ENCODE measurements at regions not wholly inside any gene's neighbourhood (a gene's known extent, or its start where the extent isn't known, plus 50 kb on each side); places are given as distances from the start of the nearest gene placed in this dataset.

- no peak for DNase-seq (ENCODE audit: low read depth in 2 of 2)
These were observed 319.0 kb downstream of the LRFN2 start for GRCh38 chr6:40268166-40268565.

DNA sequence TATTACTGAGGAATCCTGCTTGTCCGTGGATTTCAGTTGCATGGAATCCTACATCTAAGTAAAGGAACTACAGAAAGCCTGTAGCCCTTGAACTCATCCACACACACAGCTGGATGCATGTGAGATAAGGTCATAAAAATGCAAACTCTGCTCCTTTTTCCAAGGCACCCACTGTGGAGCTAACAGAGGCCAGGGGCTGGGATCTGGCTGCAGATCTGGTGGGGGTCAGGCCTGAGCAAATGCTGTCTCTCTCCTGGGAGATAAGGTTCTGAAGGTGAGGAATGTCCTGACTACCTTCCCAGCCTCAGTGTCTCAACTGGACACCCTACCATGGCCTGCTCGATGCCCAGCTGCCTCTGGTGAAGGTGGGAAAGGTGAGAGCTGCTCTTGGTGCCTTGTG is 321.5 kb downstream of the LRFN2 start:
- no peak for DNase-seq (ENCODE audit: low read depth in 2 of 2)

GRCh38 chr6:40263970-40264369 is 323.2 kb downstream of the LRFN2 start:
- DNase-seq (ENCODE audit: low read depth in 2 of 2): no peak

DNA sequence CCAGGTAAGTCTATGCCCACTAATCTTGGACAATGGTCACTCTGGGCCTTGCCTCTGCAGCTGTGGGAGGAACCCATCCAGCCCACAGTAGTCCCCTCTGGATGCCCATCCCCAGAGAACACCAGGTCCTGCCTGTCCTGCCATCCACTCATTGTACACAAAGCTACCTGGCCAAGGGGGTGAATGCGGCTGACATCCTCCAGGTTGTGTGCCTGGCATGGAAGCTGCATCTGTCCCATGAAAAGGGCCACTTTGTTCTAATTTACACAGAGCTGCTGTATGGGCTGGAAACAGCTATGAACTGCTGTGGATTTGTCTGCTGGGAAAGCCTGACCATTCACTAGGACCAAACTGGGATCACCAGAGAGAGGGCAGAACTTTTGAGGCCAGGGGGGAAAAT is 324.8 kb downstream of the LRFN2 start:
- DNase-seq (ENCODE audit: low read depth in 2 of 2): no peak

GRCh38 chr6:40258531-40258930 is 324.3 kb upstream of the MOCS1 start:
- no peak for DNase-seq (ENCODE audit: low read depth in 2 of 2)

DNA sequence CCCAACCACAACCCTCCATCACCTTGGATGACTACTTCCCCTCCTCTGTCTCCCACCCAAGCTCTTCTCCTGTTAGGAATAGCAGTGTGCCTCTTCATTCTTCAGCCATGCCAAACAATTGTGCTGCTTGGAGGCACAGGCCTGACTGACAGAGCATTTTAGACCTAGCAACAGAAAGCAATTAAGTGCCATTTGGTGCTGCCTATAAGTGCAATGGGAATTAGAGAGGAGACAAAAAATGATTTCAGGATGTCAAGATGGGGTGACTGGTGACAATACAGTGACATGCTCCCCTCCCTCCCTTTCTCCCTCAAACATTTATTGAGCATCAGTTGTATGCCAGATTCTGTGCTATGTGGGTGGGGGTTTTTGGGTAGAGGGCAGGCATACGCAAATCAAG is 322.6 kb upstream of the MOCS1 start:
- no peak for DNase-seq (ENCODE audit: low read depth in 2 of 2)

DNA sequence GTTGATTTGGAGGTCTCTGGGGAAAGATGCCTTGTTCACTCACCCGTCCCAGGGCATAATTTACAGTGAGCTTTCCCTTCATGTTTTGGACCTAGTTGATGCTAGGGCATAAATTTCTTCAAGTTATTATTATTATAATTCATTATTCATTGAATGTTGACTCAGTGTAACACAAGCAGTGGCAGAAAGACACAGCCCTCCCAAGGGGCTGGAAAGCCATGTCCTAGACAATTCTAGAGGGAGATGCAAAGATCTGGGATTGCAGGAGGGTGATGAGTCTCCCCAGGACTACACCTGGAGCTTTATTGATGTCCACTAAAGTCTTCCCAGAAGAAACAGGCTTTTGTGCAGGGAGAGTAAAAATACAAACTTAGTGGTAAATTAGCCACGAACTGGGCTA is 322.0 kb upstream of the MOCS1 start:
- no peak for DNase-seq (ENCODE audit: low read depth in 2 of 2)

GRCh38 chr6:40253420-40253819 is 319.2 kb upstream of the MOCS1 start:
- DNase-seq (ENCODE audit: low read depth in 2 of 2): no peak

DNA sequence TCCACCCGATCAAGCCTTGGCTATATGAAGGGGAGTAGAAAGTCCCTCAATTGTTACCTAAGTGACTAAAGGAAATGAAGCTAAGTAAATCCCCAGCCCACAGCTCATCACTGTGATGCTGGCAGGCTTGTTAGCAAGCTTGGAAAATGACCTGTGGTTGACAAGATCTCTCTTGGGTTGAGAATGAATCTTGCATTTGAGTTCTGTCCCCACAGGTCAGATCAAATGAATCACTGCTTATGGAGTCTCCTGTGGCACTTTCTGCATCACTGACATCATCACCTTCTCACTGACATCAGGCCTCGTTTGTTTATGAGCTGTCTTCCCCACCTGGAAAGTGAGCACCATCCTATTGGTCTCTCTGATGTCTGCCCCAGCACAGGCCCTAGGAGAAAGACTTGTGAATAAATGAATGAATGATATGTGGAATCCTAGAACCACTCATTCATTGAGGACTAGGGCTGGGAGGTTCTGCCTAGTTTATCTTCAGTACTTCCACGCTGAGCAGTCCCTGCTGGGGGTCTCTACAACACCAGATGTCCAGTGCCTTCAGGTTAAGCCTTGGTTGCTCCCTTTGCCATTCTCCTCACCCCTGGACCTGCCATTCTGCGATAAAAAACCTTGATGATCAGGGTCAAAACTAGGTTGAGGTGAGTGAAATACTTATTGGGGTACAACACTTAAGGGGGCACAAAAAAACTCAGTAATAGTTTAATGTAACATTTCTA is 318.4 kb upstream of the MOCS1 start:
- DNase-seq (ENCODE audit: low read depth in 2 of 2): no peak

GRCh38 chr6:40251637-40252300 is 317.5 kb upstream of the MOCS1 start:
- DNase-seq (ENCODE audit: low read depth in 2 of 2): no peak

DNA sequence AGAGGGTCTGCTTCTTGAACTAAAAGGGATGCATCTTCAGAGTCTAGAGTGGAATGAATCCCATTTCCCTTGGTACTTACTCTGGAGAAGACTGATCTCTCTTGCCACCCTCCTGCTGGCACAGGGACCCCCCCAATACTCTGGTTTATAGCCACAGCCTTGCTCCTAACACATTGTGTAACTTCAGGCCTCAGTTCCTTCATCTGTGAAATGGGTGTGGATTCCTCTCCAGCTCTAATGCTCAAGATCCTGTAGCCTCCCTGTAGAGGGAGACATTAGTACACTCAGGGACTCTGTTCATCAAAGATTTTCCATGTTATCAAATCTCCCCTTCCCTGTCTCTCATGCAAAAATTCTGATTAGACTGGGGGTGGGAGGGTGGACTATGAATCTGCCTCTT is 315.7 kb upstream of the MOCS1 start:
- no peak for DNase-seq (ENCODE audit: low read depth in 2 of 2)

- DNase-seq (ENCODE audit: low read depth in 2 of 2): no peak
These were observed 313.4 kb upstream of the MOCS1 start for GRCh38 chr6:40247516-40248115.

DNA sequence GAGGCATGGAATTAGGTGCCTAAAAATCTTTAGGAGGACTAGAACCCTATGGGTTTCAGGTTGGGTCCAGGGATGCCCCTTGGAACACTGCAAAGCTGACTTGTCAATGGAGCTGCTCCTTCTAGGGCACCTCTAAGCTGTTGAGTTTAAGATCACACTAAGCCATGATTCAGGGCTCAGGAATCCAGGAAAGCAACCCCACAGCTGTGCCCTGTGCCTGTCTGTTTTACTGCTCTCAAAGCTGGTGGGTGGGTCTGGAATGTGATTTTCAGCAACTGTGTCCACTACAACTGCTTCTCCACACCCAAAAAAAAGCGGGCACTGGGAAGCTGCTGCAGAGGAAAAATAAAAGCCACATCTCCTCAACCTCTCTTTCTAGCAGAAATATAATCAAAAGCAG is 310.4 kb upstream of the MOCS1 start:
- no peak for DNase-seq (ENCODE audit: low read depth in 2 of 2)

- DNase-seq (ENCODE audit: low read depth in 2 of 2): no peak
These were observed 298.4 kb upstream of the MOCS1 start for GRCh38 chr6:40232698-40233097.

DNA sequence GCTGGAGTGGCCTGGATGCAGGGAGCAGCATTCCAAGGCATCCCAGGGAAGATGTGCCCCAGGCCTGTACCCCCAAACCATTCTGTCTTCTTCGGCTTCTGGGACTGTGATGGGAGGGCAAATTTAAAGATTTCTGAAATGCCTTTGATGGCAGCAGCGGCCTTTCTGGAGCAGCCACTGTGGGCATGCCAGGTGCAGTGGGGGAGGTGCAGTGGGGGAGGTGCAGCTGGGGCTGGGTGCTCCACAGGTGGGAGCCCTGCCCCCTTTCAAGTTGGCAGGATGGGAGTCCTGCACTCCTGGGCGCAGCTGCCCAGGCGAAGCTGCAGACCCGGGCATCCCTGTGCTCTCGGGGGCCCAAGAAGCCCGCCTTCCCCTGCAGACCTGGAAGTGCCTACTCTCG is 293.5 kb upstream of the MOCS1 start:
- DNase-seq (ENCODE audit: low read depth in 2 of 2): no peak

- no peak for DNase-seq (ENCODE audit: low read depth in 2 of 2)
These were observed 288.1 kb upstream of the MOCS1 start for GRCh38 chr6:40222354-40222753.

DNA sequence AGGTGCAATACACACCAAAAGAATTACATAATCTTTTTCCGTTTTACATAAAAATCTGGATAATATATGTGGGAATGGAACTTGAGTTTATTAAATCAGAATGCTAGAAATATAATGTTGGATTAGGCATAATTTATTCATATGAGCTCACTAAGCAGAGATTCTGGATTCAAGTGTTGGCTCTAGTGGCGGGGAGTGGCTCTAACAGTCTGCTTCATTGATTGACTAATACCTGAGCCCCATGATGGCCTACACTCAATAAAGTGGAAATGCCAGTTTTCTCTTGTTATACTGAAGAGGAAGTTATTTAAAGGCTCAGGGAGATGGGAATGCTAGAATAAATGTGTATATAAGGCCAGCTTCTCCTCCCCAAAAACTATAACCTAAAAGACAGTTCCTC is 285.5 kb upstream of the MOCS1 start:
- no peak for DNase-seq (ENCODE audit: low read depth in 2 of 2)

GRCh38 chr6:40210628-40211056 is 276.4 kb upstream of the MOCS1 start:
- DNase-seq (ENCODE audit: low read depth in 2 of 2): no peak

DNA sequence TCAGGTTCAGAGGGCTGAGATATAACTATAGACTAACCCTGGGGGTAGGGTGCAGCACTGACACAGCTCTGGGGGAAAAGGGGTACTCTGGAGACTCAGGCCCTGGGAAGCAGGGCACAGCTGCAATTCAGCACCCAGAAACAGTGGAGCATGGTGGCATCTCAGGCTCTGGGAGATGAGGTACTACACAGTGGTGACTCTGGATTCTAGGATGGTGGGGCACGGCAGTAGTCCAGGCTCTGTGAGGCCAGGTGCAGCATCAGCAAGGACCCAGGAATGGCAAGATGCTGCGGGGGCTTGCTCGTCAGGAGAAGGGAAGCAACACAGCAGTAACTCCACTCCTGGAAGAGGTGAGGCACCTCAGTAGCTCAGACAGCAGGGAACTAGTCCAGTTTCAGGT is 271.5 kb upstream of the MOCS1 start:
- DNase-seq (ENCODE audit: low read depth in 2 of 2): no peak

GRCh38 chr6:40205004-40205403 is 270.7 kb upstream of the MOCS1 start:
- no peak for DNase-seq (ENCODE audit: low read depth in 2 of 2)

DNA sequence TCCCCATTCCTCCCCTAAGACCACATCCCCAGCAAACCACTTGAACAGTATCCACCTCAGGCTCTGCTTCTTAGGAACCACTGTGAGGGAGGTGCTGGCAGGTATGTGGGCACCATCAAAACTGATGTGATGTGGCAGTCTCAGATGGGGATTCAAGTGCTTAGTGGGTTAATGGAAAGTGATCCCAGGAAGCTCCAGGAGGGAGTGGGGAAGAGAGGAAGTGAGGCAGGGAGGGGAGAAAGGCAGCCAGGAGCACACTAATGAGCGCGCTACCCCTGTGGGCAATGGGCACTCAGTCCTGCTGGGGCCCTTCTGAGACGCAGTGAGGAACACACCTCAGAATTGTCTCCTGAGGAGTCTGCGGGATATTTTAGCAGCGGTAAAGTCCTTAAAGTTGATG is 263.1 kb upstream of the MOCS1 start:
- DNase-seq (ENCODE audit: low read depth in 2 of 2): no peak

- DNase-seq (ENCODE audit: low read depth in 2 of 2): no peak
These were observed 261.9 kb upstream of the MOCS1 start for GRCh38 chr6:40196135-40196518.

GRCh38 chr6:40195428-40196134 is 261.3 kb upstream of the MOCS1 start:
- no peak for DNase-seq (ENCODE audit: low read depth in 2 of 2)

Measured in stimulated activated CD4-positive, alpha-beta T cell treated with anti-CD3 and anti-CD28 coated beads, Interleukin-4, amount 100 ng/mL, for 48 hours (primary cell).